HepG2 (cell line): ENCODE measurements at regions not wholly inside any gene's neighbourhood (a gene's known extent, or its start where the extent isn't known, plus 50 kb on each side); places are given as distances from the start of the nearest gene placed in this dataset.

Experiments used
- ATAC-seq: fragments of 200-7000 bp; cut with Tn5 transposase; 3 replicates; pipeline ENCODE4 v1.9.1; 2020; ENCODE audit warnings: mild to moderate bottlenecking, moderate library complexity
- BruUV-seq: library from RNA; stranded (reverse); fragments of 400-500 nt; replicated peaks from 2 replicates; lab custom pipeline; 2021; lab: Mats Ljungman, UMichigan
- CTCF ChIA-PET: fragments of 300-600 bp; formaldehyde crosslinking; extraction: SDS; loops from one replicate; lab custom pipeline; 2021; ENCODE audit warnings: low total read pairs, inconsistent platforms, low intra/inter-chr PET ratio; lab: Yijun Ruan, JAX
- POLR2A ChIA-PET: fragments of 350-600 bp; sonication (Branson Sonifier 250); formaldehyde crosslinking; loops from one replicate; lab custom pipeline; 2020; ENCODE audit warnings: antibody characterized with exemption, inconsistent platforms; lab: Yijun Ruan, JAX
- DNase-seq: peaks from one replicate; pipeline ENCODE4 v3.0.0-alpha.2; 2015; ENCODE audit warnings: low spot score
- FAIRE-seq: peaks from 3 replicates; lab custom pipeline; 2011; peaks lifted over from hg19 to GRCh38; lab: Jason Lieb, UNC
- H2AFZ ChIP-seq: one replicate; pipeline ENCODE4 v1.6.1; 2011; ENCODE audit warnings: low read length, inconsistent platforms
- H3K27ac ChIP-seq: fragments of 300-600 bp; 3 replicates; pipeline ENCODE4 v1.8.0; 2011; ENCODE audit warnings: mixed run types, mild to moderate bottlenecking, mixed read lengths, low read length, inconsistent platforms; ENCODE audit not compliant: insufficient read depth; ENCODE audit errors: extremely low read length
- H3K27me3 ChIP-seq, 2 experiments: fragments of 200-600 bp in 1 of 2; 2 replicates in 1 of 2; 3 replicates in 1 of 2; pipeline versions ENCODE4 v1.6.0 to v1.8.0; 2011; ENCODE audit warnings: low read length in 2 of 2, mild to moderate bottlenecking in 2 of 2, moderate library complexity in 2 of 2, inconsistent platforms in 1 of 2; ENCODE audit not compliant: insufficient read depth in 2 of 2, control insufficient read depth in 1 of 2
- H3K36me3 ChIP-seq, 2 experiments: fragments of 200-600 bp in 1 of 2; replicated peaks in 1 of 2; 2 replicates in 1 of 2; 3 replicates in 1 of 2; pipeline versions ENCODE4 v1.5.1 to v1.8.0; 2011; ENCODE audit warnings: low read length in 2 of 2, inconsistent platforms in 1 of 2; ENCODE audit not compliant: insufficient read depth in 2 of 2, control insufficient read depth in 1 of 2
- H3K4me1 ChIP-seq: 2 replicates; pipeline ENCODE4 v1.5.1; 2012; ENCODE audit warnings: low read length, inconsistent platforms; ENCODE audit not compliant: insufficient read depth
- H3K4me2 ChIP-seq: 2 replicates; pipeline ENCODE4 v1.6.0; 2011; ENCODE audit warnings: low read depth, low read length, inconsistent platforms
- H3K4me3 ChIP-seq, 3 experiments: fragments of 200-600 bp in 1 of 3; sonication (generic), shearing (Covaris generic) in 1 of 3; replicated peaks in 1 of 3; 2 replicates each; pipeline ENCODE4 v1.5.1; 2011 to 2016; ENCODE audit warnings: low read length in 3 of 3, inconsistent platforms in 2 of 3, low read depth in 2 of 3, mild to moderate bottlenecking in 2 of 3, control low read depth in 1 of 3, mixed read lengths in 1 of 3; ENCODE audit not compliant: insufficient read depth in 1 of 3
- H3K79me2 ChIP-seq: one replicate; pipeline ENCODE4 v1.6.1; 2011; ENCODE audit warnings: low read length, inconsistent platforms; ENCODE audit not compliant: insufficient read depth
- H3K9ac ChIP-seq: 2 replicates; pipeline ENCODE4 v1.6.0; 2011; ENCODE audit warnings: mild to moderate bottlenecking, low read depth, low read length, inconsistent platforms; ENCODE audit not compliant: insufficient read depth
- H3K9me3 ChIP-seq: 2 replicates; pipeline ENCODE4 v1.5.1; 2012; ENCODE audit warnings: mild to moderate bottlenecking, low read length
- H4K20me1 ChIP-seq: 2 replicates; pipeline ENCODE4 v1.6.0; 2011; ENCODE audit warnings: inconsistent platforms, mild to moderate bottlenecking, low read length, moderate library complexity; ENCODE audit not compliant: insufficient read depth
- CBFB ChIP-seq: sonication (generic); formaldehyde crosslinking; IDR thresholded peaks from 2 replicates; pipeline ENCODE4 v1.4.0; 2020; ENCODE audit warnings: missing genetic modification reagents
- HMGXB4 ChIP-seq, 2 experiments: sonication (generic) in 1 of 2; formaldehyde crosslinking in 1 of 2; IDR thresholded peaks; 2 replicates each; pipeline versions ENCODE4 v1.4.0 to v1.6.1; 2018 to 2020; ENCODE audit warnings: missing genetic modification reagents in 2 of 2, borderline replicate concordance in 1 of 2, low read depth in 1 of 2, mild to moderate bottlenecking in 1 of 2, missing biosample characterization in 1 of 2
- HNRNPK ChIP-seq: fragments of 200-400 bp; formaldehyde crosslinking; IDR thresholded peaks from 2 replicates; pipeline ENCODE4 v1.6.1; 2018; ENCODE audit warnings: low read length, low read depth, moderate library complexity, mild to moderate bottlenecking; ENCODE audit not compliant: poor library complexity, severe bottlenecking
- KLF11 ChIP-seq: IDR thresholded peaks from 2 replicates; pipeline ENCODE4 v1.6.1; 2016; ENCODE audit warnings: missing compliant biosample characterization
- MBD4 ChIP-seq: IDR thresholded peaks from 2 replicates; pipeline ENCODE4 v1.6.1; 2012; ENCODE audit warnings: low read length, inconsistent platforms, borderline replicate concordance
- NR1H2 ChIP-seq: sonication (generic); formaldehyde crosslinking; IDR thresholded peaks from 2 replicates; pipeline ENCODE4 v1.8.1; 2022; ENCODE audit warnings: low read depth, missing genetic modification reagents, borderline replicate concordance
- NRL ChIP-seq: sonication (generic); formaldehyde crosslinking; IDR thresholded peaks from 2 replicates; pipeline ENCODE4 v1.5.0; 2020; ENCODE audit warnings: missing genetic modification reagents, mild to moderate bottlenecking, moderate library complexity, borderline replicate concordance
- ONECUT2 ChIP-seq: sonication (generic); formaldehyde crosslinking; IDR thresholded peaks from 2 replicates; pipeline ENCODE4 v1.4.0; 2020; ENCODE audit warnings: missing genetic modification reagents
- SP1 ChIP-seq, 2 experiments: fragments of 450-650 bp in 1 of 2; sonication (generic) in 1 of 2; formaldehyde crosslinking in 1 of 2; IDR thresholded peaks; 2 replicates each; pipeline versions ENCODE4 v1.4.0 to v1.6.1; 2016 to 2020; ENCODE audit warnings: missing genetic modification reagents in 1 of 2
- TEF ChIP-seq: sonication (generic); formaldehyde crosslinking; IDR thresholded peaks from 2 replicates; pipeline ENCODE4 v1.5.0; 2020; ENCODE audit warnings: missing genetic modification reagents
- THAP9 ChIP-seq: sonication (generic); formaldehyde crosslinking; IDR thresholded peaks from 2 replicates; pipeline ENCODE4; 2020; ENCODE audit warnings: missing genetic modification reagents, mild to moderate bottlenecking, borderline replicate concordance
- ZBTB7B ChIP-seq: sonication (generic); formaldehyde crosslinking; IDR thresholded peaks from 2 replicates; pipeline ENCODE4 v1.4.0; 2020; ENCODE audit warnings: missing genetic modification reagents
- ZNF124 ChIP-seq: sonication (generic); formaldehyde crosslinking; IDR thresholded peaks from 2 replicates; pipeline ENCODE4 v1.4.0; 2020; ENCODE audit warnings: missing genetic modification reagents
- ZNF235 ChIP-seq: sonication (generic); formaldehyde crosslinking; IDR thresholded peaks from 2 replicates; pipeline ENCODE4 v1.8.1; 2023; ENCODE audit warnings: mild to moderate bottlenecking, missing genetic modification reagents, borderline replicate concordance
- ZNF280B ChIP-seq: sonication (generic); formaldehyde crosslinking; IDR thresholded peaks from 2 replicates; pipeline ENCODE4 v1.5.0; 2020; ENCODE audit warnings: missing genetic modification reagents, mild to moderate bottlenecking, borderline replicate concordance
- ZNF317 ChIP-seq: sonication (generic); formaldehyde crosslinking; IDR thresholded peaks from 2 replicates; pipeline ENCODE4 v1.5.0; 2020; ENCODE audit warnings: mild to moderate bottlenecking, missing genetic modification reagents
- ZNF34 ChIP-seq: sonication (generic); formaldehyde crosslinking; IDR thresholded peaks from 2 replicates; pipeline ENCODE4 v1.4.0; 2020; ENCODE audit warnings: mild to moderate bottlenecking, missing genetic modification reagents, borderline replicate concordance
- ZNF484 ChIP-seq: sonication (generic); formaldehyde crosslinking; IDR thresholded peaks from 2 replicates; pipeline ENCODE4 v1.5.1; 2020; ENCODE audit warnings: mild to moderate bottlenecking, low read depth, missing genetic modification reagents, borderline replicate concordance
- ZNF780A ChIP-seq: sonication (generic); formaldehyde crosslinking; IDR thresholded peaks from 2 replicates; pipeline ENCODE4 v1.8.0; 2022; ENCODE audit warnings: mild to moderate bottlenecking, missing genetic modification reagents, moderate library complexity
- ZNF879 ChIP-seq: sonication (generic); formaldehyde crosslinking; IDR thresholded peaks from 2 replicates; pipeline ENCODE4 v1.8.1; 2023; ENCODE audit warnings: missing genetic modification reagents
- in situ Hi-C: cut with HindIII; loops from 2 replicates; pipeline ENCODE4 v1.10.0; 2017; ENCODE audit warnings: low pct_unique_long_range_greater_than_20kb; ENCODE audit not compliant: extremely low pct_ligation_motif_present
- intact Hi-C: fragments of 100-400 bp; cut with micrococcal nuclease; formaldehyde crosslinking; loops from one replicate; pipeline ENCODE4 v1.10.0; 2022; ENCODE audit not compliant: unreplicated experiment

GRCh38 chrY:16860676-16861075 lies 1019.3 kb downstream of the CDY2B start:
- Histone ChIP-seq H3K79me2 (no peaks in the 10 kb centered on the region), H4K20me1 (no peaks in the 10 kb centered on the region), H3K4me3 (no peak overlapping the region), H3K4me1 (no peaks in the 10 kb centered on the region), H3K9me3 (peaks cover 17% of the 10 kb centered on the region), H2AFZ (no peak overlapping the region), H3K27ac (no peak overlapping the region), H3K9ac (no peak overlapping the region), H3K27me3 (no peaks in the 10 kb centered on the region)
- ATAC-seq, result no peak
- no peak for FAIRE-seq
- intact Hi-C loops (no loop called here), in situ Hi-C loops (no loop called here)
- CTCF ChIA-PET, result no interaction called here
- TF ChIP-seq HNRNPK (no peak), HMGXB4 (CRISPR knock-in tag; IDR thresholded peaks at IDR 0.05; ENCODE audit: borderline replicate concordance in 1 of 2, low read depth in 1 of 2) (no peak), ZNF280B (CRISPR knock-in tag) (no peak), KLF11 (no peak), MBD4 (no peak), NR1H2 (CRISPR knock-in tag) (no peak), ZBTB7B (CRISPR knock-in tag) (no peak), ZNF34 (CRISPR knock-in tag) (no peak), CBFB (CRISPR knock-in tag) (no peak), THAP9 (CRISPR knock-in tag) (no peak), ZNF780A (CRISPR knock-in tag) (no peak), ZNF879 (CRISPR knock-in tag) (no peak), ZNF317 (CRISPR knock-in tag) (no peak), ZNF235 (CRISPR knock-in tag) (no peak), NRL (CRISPR knock-in tag) (no peak), SP1 (IDR thresholded peaks at IDR 0.05) (no peak), SP1 (CRISPR knock-in tag; IDR thresholded peaks at IDR 0.05) (no peak), ONECUT2 (CRISPR knock-in tag) (no peak), ZNF484 (CRISPR knock-in tag) (no peak), ZNF124 (CRISPR knock-in tag) (no peak), TEF (CRISPR knock-in tag) (no peak)
- TF ChIP-seq, all 625 proteins: peak for 0
- no TSS peak for BruUV-seq
- H3K36me3 ChIP-seq, result no peaks in the 10 kb centered on the region
- POLR2A ChIA-PET, result no interaction called here
- no peak for DNase-seq
- H3K4me2 ChIP-seq, result no peak overlapping the region
